Naive thymus-derived CD4-positive, alpha-beta T cell (primary cell): ENCODE measurements at regions not wholly inside any gene's neighbourhood (a gene's known extent, or its start where the extent isn't known, plus 50 kb on each side); places are given as distances from the start of the nearest gene placed in this dataset.

ENCODE experiments used
- ATAC-seq: fragments of 150-1000 bp; cut with Tn5 transposase; 2 replicates; pipeline ENCODE4 v1.10.0; 2021; ENCODE audit warnings: mild to moderate bottlenecking, moderate library complexity
- CTCF ChIA-PET: fragments of 350-600 bp; sonication (Branson Sonifier 250); formaldehyde crosslinking; loops from one replicate; lab custom pipeline; 2021; ENCODE audit warnings: antibody characterized with exemption; lab: Charles Lee
- POLR2A ChIA-PET: fragments of 350-600 bp; sonication (Branson Sonifier 250); formaldehyde crosslinking; loops from one replicate; lab custom pipeline; 2021; ENCODE audit warnings: antibody characterized with exemption, inconsistent platforms; lab: Charles Lee
- DNase-seq, 9 donors: peaks; one replicate each; pipeline versions ENCODE4 v3.0.0 to v3.0.0-alpha.2; 2020 to 2022; ENCODE audit warnings: mixed read lengths in 1 of 9
- H3K27ac ChIP-seq: one replicate; pipeline ENCODE4 v1.7.0; 2013; ENCODE audit warnings: mild to moderate bottlenecking, low read depth, low read length, moderate library complexity
- H3K27me3 ChIP-seq, 2 donors: one replicate each; pipeline ENCODE4 v1.7.0; 2013; ENCODE audit warnings: low read length in 2 of 2, mild to moderate bottlenecking in 2 of 2, moderate library complexity in 2 of 2; ENCODE audit not compliant: control insufficient read depth in 2 of 2, insufficient read depth in 2 of 2
- H3K36me3 ChIP-seq, 3 experiments: 1 replicate in 2 of 3; 2 replicates in 1 of 3; pipeline ENCODE4 v1.7.0; 2013; ENCODE audit warnings: low read length in 3 of 3, mild to moderate bottlenecking in 3 of 3, moderate library complexity in 1 of 3; ENCODE audit not compliant: insufficient read depth in 3 of 3, control insufficient read depth in 2 of 3
- H3K4me1 ChIP-seq, 2 donors: one replicate each; pipeline ENCODE4 v1.7.0; 2013; ENCODE audit warnings: low read length in 2 of 2, mild to moderate bottlenecking in 2 of 2, moderate library complexity in 1 of 2; ENCODE audit not compliant: control insufficient read depth in 2 of 2, insufficient read depth in 2 of 2
- H3K4me3 ChIP-seq: 2 replicates; pipeline ENCODE4 v1.7.0; 2013; ENCODE audit warnings: mild to moderate bottlenecking, low read length
- H3K9me3 ChIP-seq, 3 experiments: 1 replicate in 2 of 3; 2 replicates in 1 of 3; pipeline ENCODE4 v1.7.0; 2013; ENCODE audit warnings: low read length in 3 of 3; ENCODE audit not compliant: control insufficient read depth in 2 of 3
- H3K27ac Mint-ChIP-seq, 9 donors: one replicate each; pipeline ENCODE4 v1.8.0; 2020 to 2022; ENCODE audit warnings: mixed read lengths in 9 of 9, mild to moderate bottlenecking in 8 of 9, moderate library complexity in 5 of 9, inconsistent platforms in 2 of 9
- H3K27me3 Mint-ChIP-seq, 5 donors: one replicate each; pipeline ENCODE4 v1.8.0; 2021 to 2022; ENCODE audit warnings: mixed read lengths in 5 of 5, mild to moderate bottlenecking in 1 of 5
- H3K36me3 Mint-ChIP-seq, 5 donors: one replicate each; pipeline ENCODE4 v1.8.0; 2020 to 2022; ENCODE audit warnings: mixed read lengths in 5 of 5, mild to moderate bottlenecking in 3 of 5, inconsistent platforms in 1 of 5
- H3K4me1 Mint-ChIP-seq, 7 donors: one replicate each; pipeline ENCODE4 v1.8.0; 2020 to 2022; ENCODE audit warnings: mixed read lengths in 7 of 7, mild to moderate bottlenecking in 3 of 7, inconsistent platforms in 1 of 7
- H3K4me3 Mint-ChIP-seq, 10 donors: one replicate each; pipeline ENCODE4 v1.8.0; 2020 to 2022; ENCODE audit warnings: mild to moderate bottlenecking in 10 of 10, mixed read lengths in 10 of 10, moderate library complexity in 6 of 10, inconsistent platforms in 2 of 10
- H3K9me3 Mint-ChIP-seq, 11 donors: one replicate each; pipeline ENCODE4 v1.8.0; 2020 to 2022; ENCODE audit warnings: mixed read lengths in 11 of 11, mild to moderate bottlenecking in 4 of 11, inconsistent platforms in 1 of 11, moderate library complexity in 1 of 11
- intact Hi-C, 2 donors: fragments of 100-400 bp; cut with micrococcal nuclease; formaldehyde crosslinking; loops; one replicate each; pipeline ENCODE4 v1.15.1; 2023

DNA sequence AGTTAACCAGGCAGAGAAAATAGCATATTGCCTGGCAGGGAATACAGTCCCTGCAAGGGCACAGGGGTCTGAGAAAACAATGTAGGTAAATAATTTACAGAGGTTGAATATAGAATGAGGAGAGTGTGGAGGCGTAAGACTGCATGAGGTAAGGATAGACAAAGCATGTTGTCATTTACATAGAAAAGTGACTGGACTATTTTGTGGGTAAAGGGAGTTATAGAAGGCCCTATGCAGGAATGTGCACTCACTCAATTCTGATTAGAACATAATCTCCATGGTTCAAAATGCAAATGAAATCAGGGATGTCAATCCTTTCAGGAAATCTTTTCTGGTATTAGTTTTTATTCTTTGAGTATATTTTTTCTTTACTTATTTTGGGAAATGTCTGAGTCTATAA, 285.7 kb upstream of the SALL1 start:
- Histone ChIP-seq H3K4me1 (no peaks in the 10 kb centered on the region), H3K27ac (no peak overlapping the region), H3K4me3 (no peak overlapping the region), H3K36me3 (no peaks in the 10 kb centered on the region), H3K9me3 (no peaks in the 10 kb centered on the region), H3K27me3 (no peaks in the 10 kb centered on the region)
- intact Hi-C loops, result no loop called here
- Mint-ChIP-seq H3K4me3 (no peak overlapping the region), H3K36me3 (peaks cover 0 to 9% (median 0%) of the 10 kb centered on the region in 5 donors), H3K27me3 (peaks cover 18 to 33% (median 21%) of the 10 kb centered on the region in 5 donors), H3K4me1 (no peaks in the 10 kb centered on the region), H3K9me3 (peaks cover 2 to 22% (median 5%) of the 10 kb centered on the region in 11 donors), H3K27ac (no peak overlapping the region)
- ATAC-seq, result no peak
- no peak for DNase-seq
- CTCF ChIA-PET, result no interaction called here
- POLR2A ChIA-PET, result no interaction called here

GRCh38 chr16:51434567-51435198, 283.6 kb upstream of the SALL1 start:
- no peaks in the 10 kb centered on the region for H3K4me1 ChIP-seq
- peaks cover 0 to 12% (median 0%) of the 10 kb centered on the region in 5 donors for H3K36me3 Mint-ChIP-seq
- no peak overlapping the region for H3K27ac ChIP-seq
- no peak overlapping the region for H3K27ac Mint-ChIP-seq
- ATAC-seq (no peak), DNase-seq (no peak)
- H3K27me3 ChIP-seq, result no peaks in the 10 kb centered on the region
- H3K36me3 ChIP-seq, result no peaks in the 10 kb centered on the region
- H3K4me3 ChIP-seq, result no peak overlapping the region
- peaks cover 2 to 23% (median 7%) of the 10 kb centered on the region in 11 donors for H3K9me3 Mint-ChIP-seq
- H3K27me3 Mint-ChIP-seq, result peaks cover 2 to 21% (median 10%) of the 10 kb centered on the region in 5 donors
- no peaks in the 10 kb centered on the region for H3K4me1 Mint-ChIP-seq
- intact Hi-C loops, result no loop called here
- ChIA-PET CTCF (no interaction called here), POLR2A (no interaction called here)
- no peak overlapping the region for H3K4me3 Mint-ChIP-seq
- no peaks in the 10 kb centered on the region for H3K9me3 ChIP-seq

DNA sequence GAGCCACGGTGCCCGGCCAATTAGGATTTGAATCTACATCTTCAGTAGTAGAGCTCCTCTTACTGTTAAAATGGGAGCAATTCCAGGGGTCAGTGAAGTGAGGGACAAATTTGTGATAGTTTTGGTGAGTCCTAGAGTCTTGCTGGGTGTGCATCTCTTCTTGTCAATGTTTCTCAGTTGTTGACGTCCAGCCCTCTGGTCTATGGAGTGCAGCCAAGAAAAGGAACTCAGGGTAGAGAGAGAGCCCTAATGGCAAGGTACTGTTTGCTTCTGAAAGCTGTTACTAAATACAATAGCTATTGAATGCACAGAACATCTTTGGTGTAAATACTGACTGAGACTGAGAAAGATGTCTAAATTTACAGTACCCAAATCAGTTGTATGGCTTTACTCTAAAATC, 282.5 kb upstream of the SALL1 start:
- Histone ChIP-seq H3K9me3 (no peaks in the 10 kb centered on the region), H3K4me3 (no peak overlapping the region), H3K4me1 (no peaks in the 10 kb centered on the region), H3K27ac (no peak overlapping the region), H3K27me3 (no peaks in the 10 kb centered on the region), H3K36me3 (no peaks in the 10 kb centered on the region)
- ChIA-PET CTCF (no interaction called here), POLR2A (no interaction called here)
- intact Hi-C loops, result no loop called here
- no peak for ATAC-seq
- Mint-ChIP-seq H3K36me3 (peaks cover 0 to 9% (median 0%) of the 10 kb centered on the region in 5 donors), H3K4me3 (no peak overlapping the region), H3K27me3 (peaks cover 0 to 19% (median 5%) of the 10 kb centered on the region in 5 donors), H3K9me3 (peaks cover 3 to 28% (median 10%) of the 10 kb centered on the region in 11 donors), H3K4me1 (no peaks in the 10 kb centered on the region), H3K27ac (no peak overlapping the region)
- DNase-seq, result no peak

DNA sequence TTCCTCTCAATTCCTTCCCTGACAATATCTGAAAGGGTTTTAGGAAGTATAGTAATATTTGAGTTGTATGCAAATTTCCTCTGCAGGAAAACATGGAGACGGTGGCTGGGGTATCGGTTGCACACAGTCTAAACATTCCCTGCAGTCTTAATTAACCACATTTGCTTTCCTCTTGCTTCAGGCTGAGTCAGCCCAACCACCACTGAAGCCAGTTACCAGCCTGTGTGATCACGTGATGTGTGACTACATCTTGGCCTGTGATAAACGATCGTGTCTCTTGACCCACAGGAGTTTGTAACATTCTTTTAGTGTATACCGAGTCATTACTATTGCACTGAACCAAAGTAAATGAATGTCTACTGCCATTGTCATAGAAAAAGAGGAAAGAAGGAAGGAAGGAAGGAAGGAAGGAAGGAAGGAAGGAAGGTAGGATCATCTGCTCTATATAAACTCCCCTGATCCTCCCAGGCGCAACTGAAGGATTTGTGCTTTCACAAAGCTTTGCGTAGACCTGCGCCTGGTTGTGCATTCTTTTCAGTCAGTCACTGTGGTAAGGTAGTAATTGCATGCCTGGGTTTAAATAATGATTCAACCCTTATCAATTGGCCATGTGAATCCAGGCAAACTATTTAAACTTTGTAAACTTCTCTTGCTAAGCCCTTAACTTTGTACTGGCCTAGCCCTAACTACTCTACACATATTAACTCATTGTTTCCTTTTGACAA, 280.6 kb upstream of the SALL1 start:
- ChIA-PET POLR2A (no interaction called here), CTCF (no interaction called here)
- intact Hi-C loops, result no loop called here
- H3K27ac Mint-ChIP-seq, result no peak overlapping the region
- no peaks in the 10 kb centered on the region for H3K4me1 Mint-ChIP-seq
- no peaks in the 10 kb centered on the region for H3K36me3 ChIP-seq
- H3K27ac ChIP-seq, result no peak overlapping the region
- no peak overlapping the region for H3K4me3 ChIP-seq
- H3K27me3 Mint-ChIP-seq, result peaks cover 0 to 9% (median 5%) of the 10 kb centered on the region in 5 donors
- no peak overlapping the region for H3K4me3 Mint-ChIP-seq
- ATAC-seq, result no peak
- peaks cover 4 to 39% (median 12%) of the 10 kb centered on the region in 11 donors for H3K9me3 Mint-ChIP-seq
- no peaks in the 10 kb centered on the region for H3K27me3 ChIP-seq
- DNase-seq, result no peak
- H3K9me3 ChIP-seq, result no peaks in the 10 kb centered on the region
- H3K4me1 ChIP-seq, result no peaks in the 10 kb centered on the region
- peaks cover 0 to 9% (median 0%) of the 10 kb centered on the region in 5 donors for H3K36me3 Mint-ChIP-seq

DNA sequence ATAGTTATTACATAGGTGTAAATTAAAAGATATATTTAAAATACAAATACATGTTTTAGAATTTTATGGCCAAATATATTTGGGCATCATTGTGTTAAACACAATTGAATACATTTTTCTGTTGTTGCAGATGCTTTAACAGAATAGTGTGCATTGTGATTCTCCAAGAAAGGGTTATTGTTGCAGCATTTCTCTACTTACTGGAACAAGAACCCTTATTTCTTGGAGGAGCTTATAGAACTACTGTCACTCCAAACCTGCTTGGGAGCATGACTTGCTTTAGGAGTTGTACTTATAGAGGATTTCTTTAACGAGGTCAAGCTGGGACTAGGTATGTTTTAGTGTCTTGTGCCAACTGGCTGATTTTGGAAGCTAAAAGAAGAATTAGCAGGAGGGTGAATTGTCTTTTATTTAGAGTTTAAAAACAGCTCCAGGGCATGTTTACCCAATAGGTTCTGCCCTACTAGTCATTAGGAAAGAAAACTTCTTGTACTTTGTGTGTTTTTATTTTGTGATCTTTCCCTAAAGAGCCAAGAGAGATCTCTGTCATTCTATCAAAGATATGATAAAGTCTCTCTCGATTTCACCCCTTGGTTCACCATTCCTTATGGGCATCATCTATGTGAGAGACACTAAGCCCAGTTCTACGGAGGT, 279.8 kb upstream of the SALL1 start:
- H3K36me3 Mint-ChIP-seq, result peaks cover 0 to 9% (median 0%) of the 10 kb centered on the region in 5 donors
- no peak overlapping the region for H3K27ac Mint-ChIP-seq
- ChIA-PET CTCF (no interaction called here), POLR2A (no interaction called here)
- Histone ChIP-seq H3K27me3 (no peaks in the 10 kb centered on the region), H3K9me3 (no peaks in the 10 kb centered on the region), H3K27ac (no peak overlapping the region), H3K4me3 (no peak overlapping the region), H3K36me3 (no peaks in the 10 kb centered on the region), H3K4me1 (no peaks in the 10 kb centered on the region)
- ATAC-seq, result no peak
- DNase-seq, result no peak
- no peak overlapping the region for H3K4me3 Mint-ChIP-seq
- intact Hi-C loops, result no loop called here
- peaks cover 2 to 43% (median 12%) of the 10 kb centered on the region in 11 donors for H3K9me3 Mint-ChIP-seq
- H3K27me3 Mint-ChIP-seq, result peaks cover 0 to 9% (median 5%) of the 10 kb centered on the region in 5 donors
- no peaks in the 10 kb centered on the region for H3K4me1 Mint-ChIP-seq

GRCh38 chr16:51429041-51429440, 278.0 kb upstream of the SALL1 start:
- no peak for ATAC-seq
- no peak for DNase-seq
- H3K36me3 ChIP-seq, result no peaks in the 10 kb centered on the region
- H3K9me3 ChIP-seq, result no peaks in the 10 kb centered on the region
- Mint-ChIP-seq H3K27ac (no peak overlapping the region), H3K9me3 (peaks cover 3 to 42% (median 13%) of the 10 kb centered on the region in 11 donors), H3K4me3 (no peak overlapping the region), H3K4me1 (no peaks in the 10 kb centered on the region), H3K27me3 (peaks cover 0 to 9% (median 0%) of the 10 kb centered on the region in 5 donors), H3K36me3 (peaks cover 0 to 4% (median 0%) of the 10 kb centered on the region in 5 donors)
- CTCF ChIA-PET, result no interaction called here
- intact Hi-C loops, result no loop called here
- H3K27ac ChIP-seq, result no peak overlapping the region
- POLR2A ChIA-PET, result no interaction called here
- H3K4me3 ChIP-seq, result no peak overlapping the region
- no peaks in the 10 kb centered on the region for H3K4me1 ChIP-seq
- no peaks in the 10 kb centered on the region for H3K27me3 ChIP-seq
